K562 (cell line): ENCODE measurements at regions not wholly inside any gene's neighbourhood (a gene's known extent, or its start where the extent isn't known, plus 50 kb on each side); places are given as distances from the start of the nearest gene placed in this dataset.

Experiments used
- ATAC-seq: fragments of 200-7000 bp; cut with Tn5 transposase; 3 replicates; pipeline ENCODE4 v1.9.1; 2020; ENCODE audit warnings: moderate library complexity
- BruUV-seq: library from RNA; stranded (reverse); fragments of 400-500 nt; replicated peaks from 2 replicates; lab custom pipeline; 2021; lab: Mats Ljungman, UMichigan
- CTCF ChIA-PET: fragments of 300-600 bp; formaldehyde crosslinking; extraction: SDS; loops from one replicate; lab custom pipeline; 2021; ENCODE audit warnings: low intra/inter-chr PET ratio; lab: Yijun Ruan, JAX
- POLR2A ChIA-PET: fragments of 300-600, 350-650 bp; sonication (Branson Sonifier 250); formaldehyde crosslinking; extraction: SDS; loops from one replicate; lab custom pipeline; 2021; ENCODE audit warnings: antibody characterized with exemption, inconsistent platforms; lab: Yijun Ruan, JAX
- DNase-seq, 4 experiments: peaks; one replicate each; pipeline versions ENCODE4 v3.0.0 to v3.0.0-alpha.2; 2011 to 2018; ENCODE audit warnings: low spot score in 3 of 4, mixed read lengths in 3 of 4; ENCODE audit errors: extremely low read depth in 1 of 4
- FAIRE-seq: peaks from 2 replicates; lab custom pipeline; 2011; peaks lifted over from hg19 to GRCh38; lab: Jason Lieb, UNC
- H2AFZ ChIP-seq: 2 replicates; pipeline ENCODE4 v1.6.0; 2011; ENCODE audit warnings: low read depth, low read length, control low read depth, inconsistent platforms
- H3K27ac ChIP-seq: fragments of 200-600 bp; 3 replicates; pipeline ENCODE4 v1.8.0; 2011; ENCODE audit warnings: low read depth, mild to moderate bottlenecking, control low read depth, inconsistent platforms, low read length, moderate library complexity, mixed read lengths; ENCODE audit errors: extremely low read depth
- H3K27me3 ChIP-seq, 2 experiments: fragments of 300-600 bp in 1 of 2; 2 replicates in 1 of 2; 3 replicates in 1 of 2; pipeline versions ENCODE4 v1.6.0 to v1.8.0; 2011; ENCODE audit warnings: inconsistent platforms in 2 of 2, low read length in 2 of 2, mild to moderate bottlenecking in 1 of 2, mixed read lengths in 1 of 2, moderate library complexity in 1 of 2; ENCODE audit not compliant: control insufficient read depth in 2 of 2, insufficient read depth in 2 of 2
- H3K36me3 ChIP-seq: fragments of 300-600 bp; 3 replicates; pipeline ENCODE4 v1.8.0; 2011; ENCODE audit warnings: mild to moderate bottlenecking, low read length, inconsistent platforms; ENCODE audit not compliant: control insufficient read depth, insufficient read depth
- H3K4me1 ChIP-seq, 2 experiments: fragments of 200-600 bp in 1 of 2; replicated peaks in 1 of 2; 2 replicates in 1 of 2; 3 replicates in 1 of 2; pipeline versions ENCODE4 v1.5.1 to v1.8.0; 2011; ENCODE audit warnings: inconsistent platforms in 2 of 2, low read length in 2 of 2, mild to moderate bottlenecking in 1 of 2, mixed read lengths in 1 of 2, moderate library complexity in 1 of 2; ENCODE audit not compliant: control insufficient read depth in 2 of 2, insufficient read depth in 2 of 2
- H3K4me2 ChIP-seq: 2 replicates; pipeline ENCODE4 v1.6.1; 2011; ENCODE audit warnings: low read length, control low read depth, inconsistent platforms, mixed read lengths; ENCODE audit not compliant: insufficient read depth
- H3K4me3 ChIP-seq: fragments of 200-600 bp; sonication (generic), shearing (Covaris generic); 2 replicates; pipeline ENCODE4 v1.5.1; 2016; ENCODE audit warnings: control low read depth, inconsistent platforms
- H3K79me2 ChIP-seq: fragments of 200-600 bp; 3 replicates; pipeline ENCODE4 v1.8.0; 2011; ENCODE audit warnings: low read length, inconsistent platforms; ENCODE audit not compliant: control insufficient read depth, insufficient read depth
- H3K9ac ChIP-seq, 2 experiments: 2 replicates each; pipeline versions ENCODE4 v1.6.0 to v1.6.1; 2011; ENCODE audit warnings: low read depth in 2 of 2, low read length in 2 of 2, control low read depth in 1 of 2, inconsistent platforms in 1 of 2, mild to moderate bottlenecking in 1 of 2, mixed read lengths in 1 of 2; ENCODE audit not compliant: insufficient read depth in 1 of 2
- H3K9me1 ChIP-seq: one replicate; pipeline ENCODE4 v1.6.0; 2011; ENCODE audit warnings: inconsistent platforms, mild to moderate bottlenecking, low read length, moderate library complexity; ENCODE audit not compliant: control insufficient read depth, insufficient read depth
- H3K9me3 ChIP-seq: replicated peaks from 2 replicates; pipeline ENCODE4 v1.5.1; 2011; ENCODE audit warnings: low read depth, low read length, inconsistent platforms; ENCODE audit not compliant: control insufficient read depth, insufficient read depth
- H4K20me1 ChIP-seq: replicated peaks from 2 replicates; pipeline ENCODE4 v1.6.1; 2011; ENCODE audit warnings: low read length, inconsistent platforms, mixed read lengths; ENCODE audit not compliant: control insufficient read depth, insufficient read depth
- BCOR ChIP-seq: fragments of 450-650 bp; IDR thresholded peaks from 2 replicates; pipeline ENCODE4 v1.6.1; 2016
- RBM15 ChIP-seq: fragments of 200-400 bp; formaldehyde crosslinking; IDR thresholded peaks from 2 replicates; pipeline ENCODE4 v1.6.1; 2018; ENCODE audit warnings: mild to moderate bottlenecking, low read length, moderate library complexity; ENCODE audit not compliant: insufficient read depth
- RFX5 ChIP-seq: IDR thresholded peaks from 2 replicates; pipeline ENCODE4 v1.6.1; 2011; ENCODE audit warnings: low read depth, mild to moderate bottlenecking, improper control_type of control experiment, low read length
- SMARCA4 ChIP-seq: fragments of 450-650 bp; IDR thresholded peaks from 2 replicates; pipeline ENCODE4 v1.6.1; 2016
- TEAD1 ChIP-seq, 2 experiments: fragments of 450-650 bp in 1 of 2; sonication (generic) in 1 of 2; formaldehyde crosslinking; IDR thresholded peaks; 2 replicates each; pipeline versions ENCODE4 v1.4.0 to v1.8.0; 2020 to 2022; ENCODE audit warnings: mild to moderate bottlenecking in 2 of 2, missing genetic modification reagents in 1 of 2
- WGBS: fragments of 100-300 bp; shearing (Covaris generic); methylation state at CpG from one replicate; pipeline ENCODE4 v1.1.6; 2016; ENCODE audit warnings: low coverage, mixed read lengths; ENCODE audit not compliant: insufficient coverage; ENCODE audit errors: missing lambda C conversion rate; 5-methylcytosine and 5-hydroxymethylcytosine counted together
- in situ Hi-C: fragments of 300-500 bp; cut with MboI; formaldehyde crosslinking; loops from 4 replicates; pipeline ENCODE4 v1.15.0; 2018; ENCODE audit warnings: inconsistent platforms, mixed read lengths
- intact Hi-C: fragments of 100-400 bp; cut with micrococcal nuclease; formaldehyde crosslinking; loops from 2 replicates; pipeline ENCODE4 v1.14.2; 2022

DNA sequence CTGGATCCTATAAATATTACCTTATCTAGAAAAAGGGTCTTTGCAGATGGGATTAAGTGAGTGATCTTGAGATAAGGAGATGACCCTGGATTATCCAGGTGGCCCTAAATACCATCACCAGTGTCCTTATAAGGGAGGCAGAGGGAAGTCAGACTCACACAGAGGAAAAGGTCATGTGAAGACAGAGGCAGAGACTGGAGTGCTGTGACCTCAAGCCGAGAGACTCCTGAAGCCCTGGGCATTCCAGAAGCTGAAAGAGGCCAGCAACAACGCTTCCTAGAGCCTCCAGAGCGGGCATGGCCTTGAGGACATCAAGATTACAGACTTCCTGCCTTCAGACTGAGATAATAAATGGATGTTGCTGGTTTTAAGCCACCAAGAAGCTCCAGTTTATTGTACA lies 118.8 kb downstream of the ATPSCKMT start:
- no peaks in the 10 kb centered on the region for H3K9me1 ChIP-seq
- no TSS peak for BruUV-seq
- in situ Hi-C loops (no loop called here), intact Hi-C loops (no loop called here)
- no peak overlapping the region for H3K27ac ChIP-seq
- no peaks in the 10 kb centered on the region for H3K9me3 ChIP-seq
- no peak overlapping the region for H3K4me2 ChIP-seq
- TF ChIP-seq RFX5 (no peak), TEAD1 (CRISPR knock-in tag; IDR thresholded peaks at IDR 0.05) (no peak), BCOR (no peak)
- no peak overlapping the region for H3K9ac ChIP-seq
- H4K20me1 ChIP-seq = no peaks in the 10 kb centered on the region
- H3K36me3 ChIP-seq = no peaks in the 10 kb centered on the region
- POLR2A ChIA-PET = no interaction called here
- H2AFZ ChIP-seq = no peak overlapping the region
- CTCF ChIA-PET = no interaction called here
- ATAC-seq = no peak
- H3K79me2 ChIP-seq = no peaks in the 10 kb centered on the region
- 0% methylated on average over 3 of the region's 3 CpGs for WGBS
- DNase-seq = no peak
- H3K4me1 ChIP-seq = no peaks in the 10 kb centered on the region
- peaks cover 0 to 25% of the 10 kb centered on the region in 2 experiments; a peak in 3 of 5 replicates for H3K27me3 ChIP-seq
- no peak for FAIRE-seq
- no peak overlapping the region for H3K4me3 ChIP-seq

- Histone ChIP-seq H3K4me3 (no peak overlapping the region), H3K9ac (no peak overlapping the region; a peak in 1 of 4 replicates), H3K9me3 (no peaks in the 10 kb centered on the region), H3K79me2 (no peaks in the 10 kb centered on the region), H4K20me1 (no peaks in the 10 kb centered on the region), H2AFZ (no peak overlapping the region), H3K9me1 (no peaks in the 10 kb centered on the region)
- ATAC-seq = peak; percentile 39
- in situ Hi-C loops = no loop called here
- WGBS = 2% methylated on average over 6 of the region's 6 CpGs
- BruUV-seq = no TSS peak
- TF ChIP-seq SMARCA4 = no peak
- TF ChIP-seq RBM15 = no peak
- TF ChIP-seq, all 486 proteins: peak for 0
- intact Hi-C loops = no loop called here
- H3K27me3 ChIP-seq = peaks cover 0 to 31% of the 10 kb centered on the region in 2 experiments; a peak in 3 of 5 replicates
- FAIRE-seq (no peak), DNase-seq (no peak)
- ChIA-PET CTCF (no interaction called here), POLR2A (no interaction called here)
- H3K36me3 ChIP-seq = no peaks in the 10 kb centered on the region
- H3K4me2 ChIP-seq = no peak overlapping the region
- H3K27ac ChIP-seq = no peak overlapping the region
- no peaks in the 10 kb centered on the region for H3K4me1 ChIP-seq
Observed at GRCh38 chr5:10126900-10127299, 122.8 kb downstream of the ATPSCKMT start.
